ENCODE measurements at regions not wholly inside any gene's neighbourhood (a gene's known extent, or its start where the extent isn't known, plus 50 kb on each side); places are given as distances from the start of the nearest gene placed in this dataset.
A peak's percentile ranks its signal among the peaks of the same experiment; 100 is the strongest.

DNA sequence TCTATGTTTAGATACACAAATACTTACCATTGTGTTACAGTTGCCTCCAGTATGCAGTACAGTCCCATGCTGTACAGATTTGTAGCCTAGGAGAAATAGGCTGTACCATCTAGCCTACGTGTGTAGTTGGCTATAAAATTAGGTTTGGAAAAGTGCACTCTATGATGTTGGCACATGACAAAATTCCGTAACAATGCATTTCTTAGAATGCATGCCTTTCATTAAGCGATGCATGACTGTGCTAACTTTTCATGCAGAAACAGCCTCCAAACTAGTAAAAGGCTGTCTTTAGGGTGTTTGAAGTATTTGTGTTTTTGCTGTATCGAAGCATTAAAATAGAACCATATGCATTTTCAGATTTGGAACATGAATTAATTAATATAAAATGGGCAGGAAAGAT, 157.9 kb downstream of the RMI1 start:
- H3K9me3 Mint-ChIP-seq: no peaks in the 10 kb centered on the region
- H3K27ac Mint-ChIP-seq: no peak overlapping the region
- 91 to 93% methylated on average over 4 of the region's 4 CpGs for WGBS, 2 experiments (ENCODE audit: insufficient coverage in 1 of 2, insufficient read length in 1 of 2)
- no peaks in the 10 kb centered on the region for H3K36me3 Mint-ChIP-seq (ENCODE audit: low read depth)
- Histone ChIP-seq H3K4me3 (ENCODE audit: low read length) (no peak overlapping the region), H3K27ac (ENCODE audit: low read depth, low read length) (no peak overlapping the region), H3K36me3 (ENCODE audit: control insufficient read depth, insufficient read depth, low read length) (no peaks in the 10 kb centered on the region), H3K4me1 (ENCODE audit: control insufficient read depth, insufficient read depth, low read length) (no peaks in the 10 kb centered on the region), H3K27me3 (ENCODE audit: control insufficient read depth, insufficient read depth, low read length, poor library complexity, severe bottlenecking) (peaks cover 72% of the 10 kb centered on the region), H3K9ac (ENCODE audit: extremely low read depth, low read length, poor library complexity, severe bottlenecking) (no peak overlapping the region), H3K9me3 (ENCODE audit: control insufficient read depth, low read length) (no peaks in the 10 kb centered on the region)
- H3K4me3 Mint-ChIP-seq: no peak overlapping the region
- no peak for DNase-seq
- TF ChIP-seq, protein P1, sequence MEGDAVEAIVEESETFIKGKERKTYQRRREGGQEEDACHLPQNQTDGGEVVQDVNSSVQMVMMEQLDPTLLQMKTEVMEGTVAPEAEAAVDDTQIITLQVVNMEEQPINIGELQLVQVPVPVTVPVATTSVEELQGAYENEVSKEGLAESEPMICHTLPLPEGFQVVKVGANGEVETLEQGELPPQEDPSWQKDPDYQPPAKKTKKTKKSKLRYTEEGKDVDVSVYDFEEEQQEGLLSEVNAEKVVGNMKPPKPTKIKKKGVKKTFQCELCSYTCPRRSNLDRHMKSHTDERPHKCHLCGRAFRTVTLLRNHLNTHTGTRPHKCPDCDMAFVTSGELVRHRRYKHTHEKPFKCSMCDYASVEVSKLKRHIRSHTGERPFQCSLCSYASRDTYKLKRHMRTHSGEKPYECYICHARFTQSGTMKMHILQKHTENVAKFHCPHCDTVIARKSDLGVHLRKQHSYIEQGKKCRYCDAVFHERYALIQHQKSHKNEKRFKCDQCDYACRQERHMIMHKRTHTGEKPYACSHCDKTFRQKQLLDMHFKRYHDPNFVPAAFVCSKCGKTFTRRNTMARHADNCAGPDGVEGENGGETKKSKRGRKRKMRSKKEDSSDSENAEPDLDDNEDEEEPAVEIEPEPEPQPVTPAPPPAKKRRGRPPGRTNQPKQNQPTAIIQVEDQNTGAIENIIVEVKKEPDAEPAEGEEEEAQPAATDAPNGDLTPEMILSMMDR (conservative IDR thresholded peaks at IDR 0.05): no peak
- H3K27me3 Mint-ChIP-seq (ENCODE audit: insufficient read depth): peaks cover 73% of the 10 kb centered on the region
- peaks cover 7% of the 10 kb centered on the region for H3K4me1 Mint-ChIP-seq

GRCh38 chr9:84139296-84140070, 158.9 kb downstream of the RMI1 start:
- Histone ChIP-seq H3K9ac (ENCODE audit: extremely low read depth, low read length, poor library complexity, severe bottlenecking) (no peak overlapping the region), H3K9me3 (ENCODE audit: control insufficient read depth, low read length) (no peaks in the 10 kb centered on the region), H3K4me3 (ENCODE audit: low read length) (no peak overlapping the region), H3K4me1 (ENCODE audit: control insufficient read depth, insufficient read depth, low read length) (no peaks in the 10 kb centered on the region), H3K36me3 (ENCODE audit: control insufficient read depth, insufficient read depth, low read length) (no peaks in the 10 kb centered on the region), H3K27ac (ENCODE audit: low read depth, low read length) (no peak overlapping the region), H3K27me3 (ENCODE audit: control insufficient read depth, insufficient read depth, low read length, poor library complexity, severe bottlenecking) (peaks cover 72% of the 10 kb centered on the region)
- Mint-ChIP-seq H3K9me3 (no peaks in the 10 kb centered on the region), H3K27me3 (ENCODE audit: insufficient read depth) (peaks cover 71% of the 10 kb centered on the region), H3K27ac (no peak overlapping the region), H3K4me3 (no peak overlapping the region), H3K36me3 (ENCODE audit: low read depth) (no peaks in the 10 kb centered on the region), H3K4me1 (peaks cover 7% of the 10 kb centered on the region)
- TF ChIP-seq, protein P1 (conservative IDR thresholded peaks at IDR 0.05): no peak
- 68 to 88% methylated on average over 6 to 11 of the region's 11 CpGs for WGBS, 2 experiments (ENCODE audit: insufficient coverage in 1 of 2, insufficient read length in 1 of 2)
- DNase-seq: no peak

GRCh38 chr9:84140535-84141101, 160.0 kb downstream of the RMI1 start:
- H3K9me3 ChIP-seq (ENCODE audit: control insufficient read depth, low read length): no peaks in the 10 kb centered on the region
- WGBS, 2 experiments (ENCODE audit: insufficient coverage in 1 of 2, insufficient read length in 1 of 2): 4 to 5% methylated on average over 21 to 41 of the region's 41 CpGs
- no peaks in the 10 kb centered on the region for H3K36me3 Mint-ChIP-seq (ENCODE audit: low read depth)
- peak; percentile 81 for DNase-seq
- H3K4me1 Mint-ChIP-seq: peaks cover 7% of the 10 kb centered on the region
- no peaks in the 10 kb centered on the region for H3K9me3 Mint-ChIP-seq
- peaks cover 66% of the 10 kb centered on the region for H3K27me3 ChIP-seq (ENCODE audit: control insufficient read depth, insufficient read depth, low read length, poor library complexity, severe bottlenecking)
- TF ChIP-seq, protein P1 (conservative IDR thresholded peaks at IDR 0.05): no peak
- peak overlapping the region; percentile 55 for H3K4me3 Mint-ChIP-seq
- no peak overlapping the region for H3K27ac ChIP-seq (ENCODE audit: low read depth, low read length)
- H3K9ac ChIP-seq (ENCODE audit: extremely low read depth, low read length, poor library complexity, severe bottlenecking): no peak overlapping the region
- no peak overlapping the region for H3K27ac Mint-ChIP-seq
- H3K4me3 ChIP-seq (ENCODE audit: low read length): peak overlapping the region; percentile 74
- no peaks in the 10 kb centered on the region for H3K36me3 ChIP-seq (ENCODE audit: control insufficient read depth, insufficient read depth, low read length)
- H3K27me3 Mint-ChIP-seq (ENCODE audit: insufficient read depth): peaks cover 70% of the 10 kb centered on the region
- H3K4me1 ChIP-seq (ENCODE audit: control insufficient read depth, insufficient read depth, low read length): no peaks in the 10 kb centered on the region

Data from endodermal cell (in vitro differentiated cells).